Urothelium cell line (cell line): ENCODE measurements at regions not wholly inside any gene's neighbourhood (a gene's known extent, or its start where the extent isn't known, plus 50 kb on each side); places are given as distances from the start of the nearest gene placed in this dataset.
A peak's percentile ranks its signal among the peaks of the same experiment; 100 is the strongest.
"Not testable (repeated sequence)": the region's sequence is repeated elsewhere in the genome, so short reads cannot be mapped to it uniquely, and the experiment has no call there.

Experiments
- DNase-seq: peaks from one replicate; pipeline ENCODE4 v3.0.0; 2011; ENCODE audit warnings: low spot score, mixed read lengths
- FAIRE-seq: peaks from 2 replicates; lab custom pipeline; 2011; peaks lifted over from hg19 to GRCh38; lab: Jason Lieb, UNC

DNA sequence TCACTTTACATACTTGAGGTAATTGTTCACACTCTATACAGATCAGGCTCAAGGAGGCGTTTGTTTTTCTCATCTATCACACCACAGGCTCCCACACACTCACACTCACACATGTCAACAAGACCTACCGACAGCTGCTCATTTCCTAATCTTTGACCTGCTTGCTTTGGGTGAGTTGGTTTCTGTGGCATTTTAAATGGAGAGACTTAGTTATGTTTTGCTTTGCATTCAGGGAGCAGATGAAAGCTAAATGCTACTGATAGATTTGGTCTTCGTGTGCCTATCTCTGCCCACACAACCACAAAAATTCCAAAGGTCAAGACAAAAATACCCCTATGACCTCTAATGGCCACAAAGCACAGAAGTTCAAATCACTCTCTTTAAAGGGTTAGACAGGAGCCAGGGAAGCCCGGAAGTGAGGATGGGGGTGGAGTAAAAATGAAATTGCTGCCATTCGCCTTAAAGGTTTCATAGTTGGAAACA lies 203.5 kb upstream of the G2E3 start:
- peak; percentile 11 for DNase-seq
- no peak for FAIRE-seq

DNA sequence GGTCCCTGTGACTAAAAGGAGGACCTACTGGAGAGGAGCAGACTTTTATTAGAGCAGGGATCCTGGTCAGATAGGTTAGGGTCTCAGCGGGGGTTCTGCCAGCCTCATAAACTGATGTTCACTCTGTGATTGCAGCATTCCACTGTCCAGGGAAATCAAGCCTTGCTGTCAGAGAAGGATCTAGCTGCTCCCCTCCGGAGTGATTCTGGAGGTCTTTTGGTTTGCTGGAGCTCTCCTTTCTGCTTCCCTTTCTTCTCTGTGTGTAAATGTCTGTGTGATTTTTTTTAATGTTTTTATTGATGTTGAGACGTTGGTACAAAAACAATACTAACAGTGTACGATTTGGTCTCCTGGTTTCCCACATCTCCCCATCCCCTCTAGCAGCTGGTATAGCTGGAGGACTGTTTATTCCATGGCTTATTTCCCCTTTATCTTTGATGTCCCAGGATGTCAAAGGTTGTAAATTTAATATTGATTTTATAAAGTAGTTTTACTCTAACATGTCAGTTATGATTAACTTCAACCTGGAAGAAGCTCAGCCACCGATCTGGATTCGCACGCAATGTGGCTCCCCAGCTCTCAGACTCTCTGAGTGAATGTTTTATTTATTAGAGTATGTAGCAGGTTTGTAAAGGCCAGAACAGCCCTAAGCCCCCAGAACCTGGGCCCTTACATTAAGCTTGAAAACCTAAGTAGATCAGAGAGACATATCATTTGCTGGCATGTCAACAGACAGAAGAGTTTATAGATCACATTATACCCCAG lies 202.3 kb upstream of the G2E3 start:
- DNase-seq (no peak), FAIRE-seq (no peak)

DNA sequence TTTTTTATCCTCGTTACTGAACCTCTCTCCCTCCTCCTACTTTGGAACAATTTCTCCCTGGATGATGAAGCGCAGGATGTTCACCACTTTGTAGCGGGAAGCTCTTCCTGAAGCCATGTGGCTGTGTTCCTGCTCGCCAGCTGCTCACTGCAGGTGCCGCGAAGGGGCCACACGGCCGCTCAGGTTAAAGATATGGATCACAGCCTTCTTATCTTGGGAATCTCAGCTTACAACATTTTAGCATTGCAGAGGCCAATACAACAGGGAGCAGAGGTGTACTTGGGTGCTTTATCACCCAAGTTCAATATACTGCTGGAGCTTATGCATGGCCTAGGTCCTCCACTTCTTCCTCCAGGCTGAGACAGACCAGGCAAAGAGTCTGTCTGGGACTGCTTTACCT lies 201.2 kb upstream of the G2E3 start:
- FAIRE-seq = no peak

DNA sequence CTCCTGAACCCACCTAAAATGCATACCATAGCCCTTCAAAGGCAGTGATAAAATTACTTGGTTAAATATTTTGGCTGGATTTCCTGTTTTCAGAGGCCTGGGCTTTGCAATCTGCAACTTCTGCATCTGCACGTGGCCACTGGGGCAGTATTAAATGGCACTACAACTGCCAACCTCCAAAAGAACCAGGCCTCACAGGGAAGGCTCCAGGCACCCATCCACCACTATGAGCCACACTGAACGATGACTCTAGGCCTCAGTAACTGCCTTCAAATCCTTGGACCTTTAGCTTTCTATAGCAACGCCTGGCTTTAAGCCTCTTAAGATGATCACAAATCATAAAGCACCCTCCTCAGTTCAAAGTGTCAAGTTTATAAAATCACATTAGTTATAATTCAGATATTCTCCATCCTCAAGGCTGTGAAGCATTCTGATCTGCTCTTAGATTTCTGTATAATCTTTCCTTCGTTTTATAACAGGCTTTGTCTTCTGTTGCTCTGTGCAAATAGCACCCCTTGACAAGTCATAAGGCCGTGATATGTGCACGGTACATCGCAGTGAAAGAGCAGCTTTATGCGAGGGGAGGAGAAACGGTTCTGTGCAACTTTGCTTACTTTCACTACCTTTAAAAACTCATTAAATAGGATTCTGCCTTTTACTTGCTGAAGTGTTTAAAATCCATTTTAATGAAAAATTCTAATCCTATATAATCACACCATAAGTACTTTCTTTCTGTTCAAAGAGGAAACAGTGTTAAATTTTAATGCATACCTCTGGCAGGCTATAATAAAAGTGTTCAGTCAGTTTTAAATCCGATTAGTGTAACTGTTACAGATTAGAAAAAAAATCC lies 196.4 kb upstream of the G2E3 start:
- FAIRE-seq = no peak
- no peak for DNase-seq

More for the DNA sequence above, 201.2 kb upstream of the G2E3 start:
- no peak for DNase-seq

DNA sequence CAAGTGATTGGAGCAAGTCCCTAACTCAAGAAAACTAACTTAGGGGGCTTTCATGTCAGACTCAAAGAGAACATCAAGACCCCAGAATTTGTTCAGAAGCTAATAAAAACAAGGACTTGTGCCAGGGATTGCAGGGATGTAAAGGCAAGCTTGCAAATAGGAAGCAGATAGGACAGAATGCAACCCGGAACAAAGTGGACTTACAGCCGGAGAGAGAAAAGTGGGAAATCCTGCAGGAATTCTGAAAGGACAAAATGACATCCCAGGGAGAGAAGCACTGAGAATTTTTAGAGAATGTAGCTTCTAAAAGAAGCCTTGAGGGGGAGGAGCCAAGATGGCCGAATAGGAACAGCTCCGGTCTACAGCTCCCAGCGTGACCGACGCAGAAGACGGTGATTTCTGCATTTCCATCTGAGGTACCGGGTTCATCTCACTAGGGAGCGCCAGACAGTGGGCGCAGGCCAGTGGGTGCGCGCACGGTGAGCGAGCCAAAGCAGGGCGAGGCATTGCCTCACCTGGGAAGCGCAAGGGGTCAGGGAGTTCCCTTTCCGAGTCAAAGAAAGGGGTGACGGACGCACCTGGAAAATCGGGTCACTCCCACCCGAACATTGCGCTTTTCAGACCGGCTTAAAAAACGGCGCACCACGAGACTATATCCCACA lies 195.6 kb upstream of the G2E3 start:
- DNase-seq = peak; percentile 6
- FAIRE-seq = not testable (repeated sequence)

DNA sequence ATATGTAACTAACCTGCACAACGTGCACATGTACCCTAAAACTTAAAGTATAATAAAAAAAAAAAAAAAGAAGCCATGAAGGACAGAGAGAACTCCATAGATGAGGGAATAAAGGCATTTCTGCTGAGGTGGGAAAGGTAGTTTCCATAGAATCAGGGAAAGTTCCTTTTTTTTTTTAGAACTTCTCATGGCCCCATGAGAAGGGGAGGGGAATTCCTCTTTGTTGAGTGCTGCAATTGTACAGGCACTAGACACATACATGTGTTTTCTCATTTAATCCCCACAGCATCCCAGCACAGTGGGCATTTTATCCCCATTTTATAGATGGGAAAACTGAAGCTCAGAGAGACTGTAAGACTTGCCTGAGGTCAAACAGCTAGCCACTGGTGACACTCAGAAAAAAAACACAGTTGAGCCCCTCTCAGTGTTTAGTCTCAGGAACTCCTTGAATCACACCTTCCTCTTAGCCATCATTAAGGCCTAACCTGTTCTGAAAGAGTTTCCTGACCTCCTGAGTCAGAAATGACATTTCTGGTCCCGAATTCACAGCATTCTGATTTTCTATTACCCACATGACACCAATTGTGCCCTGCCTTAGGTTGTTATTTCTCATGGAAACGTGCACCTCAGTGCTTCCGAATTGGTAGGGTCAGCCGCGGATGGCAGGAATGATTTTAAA lies 189.3 kb upstream of the G2E3 start:
- FAIRE-seq = no peak
- DNase-seq = no peak

DNA sequence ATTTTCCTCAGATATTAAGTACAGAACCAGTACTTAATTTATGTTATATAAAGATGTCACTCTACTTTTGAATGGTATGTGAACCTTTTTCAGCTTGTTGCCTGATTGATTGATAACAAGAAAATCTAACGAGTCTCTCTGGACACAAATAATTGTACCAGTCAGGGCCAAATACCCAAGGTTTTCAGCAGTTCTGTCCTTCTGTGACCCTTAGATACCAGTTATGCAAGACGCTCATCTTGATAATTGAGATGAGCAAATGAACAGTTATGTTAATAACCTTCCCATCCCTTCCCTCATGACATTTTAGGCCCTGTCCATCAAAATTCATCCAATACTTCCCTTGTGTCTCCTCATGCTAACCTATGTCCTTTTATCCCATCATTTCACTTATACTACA lies 185.9 kb upstream of the G2E3 start:
- no peak for FAIRE-seq
- DNase-seq = no peak

DNA sequence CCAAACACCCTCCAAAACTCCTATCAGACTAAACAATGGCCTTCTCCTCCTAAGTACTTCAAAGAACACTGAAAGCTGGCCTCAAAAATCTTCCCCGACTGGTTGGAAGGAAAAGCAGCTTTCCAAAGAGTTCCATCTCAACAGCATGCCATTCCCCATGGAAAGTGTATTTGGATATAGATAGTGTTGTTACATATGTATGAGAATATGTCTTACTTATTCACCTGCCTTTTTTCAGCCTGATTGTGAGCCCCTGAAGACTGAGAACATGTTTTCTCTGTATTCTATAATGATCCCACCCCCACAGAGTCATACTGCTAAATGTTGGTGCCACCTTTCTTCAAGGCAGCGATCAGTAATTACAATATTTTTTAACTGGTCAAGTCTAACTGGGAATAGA lies 185.4 kb upstream of the G2E3 start:
- no peak for FAIRE-seq
- no peak for DNase-seq

DNA sequence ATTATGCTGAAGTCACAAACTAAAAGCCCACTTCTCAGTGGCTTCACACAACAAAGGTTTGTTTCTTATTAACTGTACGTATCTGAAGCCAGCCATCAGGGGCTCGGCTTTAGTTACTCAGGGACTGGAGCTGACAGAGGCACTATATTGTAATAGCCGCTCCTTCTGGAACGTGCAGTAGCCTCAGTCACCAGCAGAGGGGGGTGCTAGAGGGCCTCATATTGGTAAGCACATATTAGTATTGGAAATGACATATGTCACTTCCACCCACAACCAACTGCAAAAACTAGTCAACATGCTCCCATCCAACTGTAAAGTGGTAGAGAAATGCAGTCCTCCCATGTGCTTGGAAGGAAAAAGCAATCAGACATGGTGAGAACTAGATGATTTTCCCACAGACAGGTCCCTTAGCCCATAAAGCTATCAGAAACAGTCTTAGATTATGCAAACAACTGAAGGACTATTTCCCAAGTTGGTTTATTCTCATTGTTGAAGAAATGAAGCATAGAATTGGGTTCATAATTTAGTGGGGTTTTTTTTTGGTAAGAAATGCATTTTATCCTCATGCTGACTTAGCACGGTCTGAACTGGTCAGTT lies 183.6 kb upstream of the G2E3 start:
- FAIRE-seq = no peak

DNA sequence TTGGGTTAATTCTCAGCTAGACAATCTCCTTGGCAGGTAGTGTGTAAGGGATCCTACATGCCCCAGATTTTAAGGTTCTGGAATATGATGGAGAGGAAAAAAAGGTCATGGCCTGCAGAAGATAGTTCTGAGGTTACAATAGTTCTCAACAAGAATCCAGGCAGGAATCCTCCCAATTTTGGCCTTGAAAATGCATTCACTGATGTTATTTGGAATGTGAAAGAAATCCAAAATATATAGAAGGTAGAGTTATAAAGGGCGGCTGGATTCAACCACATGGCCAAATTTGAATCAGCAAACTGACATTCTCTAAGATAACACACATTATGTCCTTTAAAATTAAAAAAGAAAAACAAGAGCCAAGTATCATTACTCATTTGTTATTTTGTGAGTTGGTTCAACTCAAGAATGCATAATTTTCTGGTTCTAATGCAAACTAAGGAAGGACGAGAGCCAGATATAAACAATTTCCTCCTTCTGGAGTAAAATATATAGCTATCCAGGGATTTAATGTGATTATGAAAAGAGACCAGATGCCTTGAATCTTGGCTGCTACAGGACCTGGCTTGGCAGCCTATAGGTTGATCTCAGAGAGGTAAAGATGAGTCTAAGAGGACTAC lies 177.0 kb upstream of the G2E3 start:
- DNase-seq (no peak), FAIRE-seq (no peak)

More for the DNA sequence above, 183.6 kb upstream of the G2E3 start:
- peak; percentile 57 for DNase-seq

DNA sequence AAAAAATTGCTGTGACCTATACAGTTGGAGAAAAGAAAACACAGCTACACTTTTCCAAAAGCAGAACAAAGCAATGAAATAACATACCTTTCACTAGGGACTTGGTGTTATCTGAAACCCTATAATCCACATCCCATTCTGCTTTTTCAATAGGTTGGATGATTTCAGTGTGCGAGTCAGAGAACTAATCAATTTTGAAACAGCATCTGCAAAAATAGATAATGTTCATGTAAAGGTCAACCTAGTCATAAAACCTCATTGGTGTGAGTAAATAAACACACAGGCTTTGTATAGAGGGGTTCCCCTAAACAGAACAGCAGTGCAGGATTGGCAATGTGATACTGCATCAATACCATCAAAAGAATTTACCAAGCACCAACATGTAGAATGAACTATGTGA lies 173.0 kb upstream of the G2E3 start:
- FAIRE-seq (no peak), DNase-seq (no peak)

DNA sequence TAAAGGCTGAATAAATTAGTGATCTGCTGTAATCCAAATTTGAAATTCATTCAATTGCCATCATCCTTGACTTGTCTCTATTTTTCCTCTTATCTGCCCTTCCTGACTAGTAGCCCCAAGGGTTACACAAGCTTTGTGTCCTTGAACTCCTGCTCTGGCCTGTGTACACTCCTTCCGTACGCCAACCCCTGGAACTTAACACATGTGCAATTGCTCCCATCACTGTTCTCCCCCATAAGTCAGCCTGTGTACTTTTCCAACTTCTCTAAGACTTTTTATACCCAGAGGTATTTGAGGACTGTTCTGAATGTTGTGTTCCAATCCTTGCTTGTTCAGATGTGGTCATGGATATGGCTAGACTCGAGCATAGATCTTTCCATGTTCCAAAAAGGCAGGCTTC lies 171.1 kb upstream of the G2E3 start:
- no peak for FAIRE-seq

DNA sequence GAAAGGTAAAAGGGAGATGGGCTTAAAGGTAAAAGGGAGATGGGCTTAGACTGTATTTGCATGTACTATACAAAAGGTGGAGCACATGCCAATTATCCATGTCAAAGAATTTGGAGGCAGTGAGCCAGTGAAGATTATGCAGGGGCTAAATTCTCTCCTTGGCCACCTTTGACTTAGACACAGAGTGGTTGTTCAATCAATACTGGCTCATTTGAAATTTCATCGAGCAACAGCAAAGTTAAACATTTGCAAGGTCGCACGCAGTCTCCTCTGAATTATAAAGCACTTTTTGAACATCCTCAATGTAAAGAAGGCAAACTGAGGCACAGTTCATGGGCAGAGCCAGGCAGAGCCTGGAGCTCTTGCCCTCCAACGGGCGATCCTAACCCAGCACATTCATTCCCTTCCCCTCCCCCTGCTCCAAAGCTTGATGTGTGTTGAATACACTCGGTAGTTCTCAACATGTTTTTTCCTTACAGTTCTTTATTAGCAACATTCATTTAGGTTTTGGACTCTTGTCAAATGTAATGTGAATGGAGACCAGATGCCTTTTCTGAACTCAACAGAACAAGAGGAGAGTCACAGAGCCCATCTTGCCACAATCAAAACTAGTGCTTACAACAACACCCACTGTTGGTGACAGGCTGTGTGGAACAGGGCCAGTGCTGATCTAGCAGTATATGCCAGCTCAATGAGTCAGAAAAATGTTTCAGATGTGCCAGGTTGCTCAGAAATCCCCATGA lies 169.7 kb upstream of the G2E3 start:
- FAIRE-seq (peak; percentile 5), DNase-seq (peak; percentile 44)

More for the DNA sequence above, 171.1 kb upstream of the G2E3 start:
- no peak for DNase-seq

DNA sequence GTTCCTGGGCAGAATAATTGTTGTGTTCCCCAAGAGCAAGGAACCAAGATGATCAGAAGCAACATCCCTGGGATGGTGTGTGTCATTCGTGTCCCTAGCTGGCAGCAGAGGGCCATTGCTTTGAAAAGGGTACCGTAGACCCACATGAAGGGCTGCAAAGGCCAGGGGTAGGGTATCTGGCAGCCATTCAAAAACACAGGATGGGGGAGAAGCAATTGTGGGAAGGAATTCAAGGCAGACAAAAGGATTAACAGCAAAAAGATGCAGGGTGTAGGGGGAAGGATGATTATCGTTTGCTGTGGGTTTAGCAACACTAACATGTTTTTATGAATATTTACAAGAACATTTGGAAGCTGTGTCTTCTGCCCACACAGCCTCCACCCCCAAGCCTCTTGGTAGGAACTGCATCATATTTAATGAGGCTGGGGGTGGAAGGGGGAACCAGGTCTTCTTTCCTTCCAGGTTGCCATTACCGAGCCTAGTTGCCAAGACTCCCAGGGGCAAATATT lies 169.0 kb upstream of the G2E3 start:
- DNase-seq (no peak), FAIRE-seq (no peak)

DNA sequence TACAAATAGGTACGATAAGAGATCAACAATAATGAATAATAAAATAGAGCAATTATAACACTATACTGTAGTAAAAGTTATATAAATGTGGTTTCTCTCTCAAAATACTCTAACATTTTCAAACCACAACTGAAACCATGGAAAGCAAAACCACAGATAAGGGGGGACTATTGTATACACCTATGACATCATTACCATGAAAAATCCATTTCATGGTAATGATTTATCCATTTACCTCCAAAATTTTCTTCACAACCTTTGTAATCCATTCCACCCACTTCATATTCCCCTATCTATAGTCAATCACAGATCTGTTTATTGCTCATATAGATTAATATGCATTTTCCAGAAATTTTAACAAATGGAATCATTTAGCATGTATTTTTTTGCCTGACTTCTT lies 163.9 kb upstream of the G2E3 start:
- FAIRE-seq = no peak
- no peak for DNase-seq

DNA sequence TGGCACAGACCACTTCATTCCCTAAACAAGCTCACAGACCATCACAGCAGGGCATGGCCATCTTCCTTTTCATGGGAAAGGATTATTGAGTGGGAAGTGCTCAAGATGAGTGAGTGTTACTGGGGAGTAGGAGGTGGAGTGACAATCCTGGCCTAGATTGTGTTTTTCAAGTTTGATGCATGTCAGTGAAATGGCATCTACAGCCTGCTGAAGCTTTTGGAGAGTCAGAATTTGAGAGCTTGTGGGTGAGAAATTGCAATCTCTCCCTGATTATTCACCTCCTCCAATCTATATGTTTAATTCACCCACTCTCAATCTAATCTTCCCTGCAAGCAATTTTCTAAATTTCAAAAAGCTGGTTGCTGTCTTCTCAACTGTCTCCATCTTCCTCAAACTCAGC lies 156.1 kb upstream of the G2E3 start:
- DNase-seq (no peak), FAIRE-seq (no peak)

DNA sequence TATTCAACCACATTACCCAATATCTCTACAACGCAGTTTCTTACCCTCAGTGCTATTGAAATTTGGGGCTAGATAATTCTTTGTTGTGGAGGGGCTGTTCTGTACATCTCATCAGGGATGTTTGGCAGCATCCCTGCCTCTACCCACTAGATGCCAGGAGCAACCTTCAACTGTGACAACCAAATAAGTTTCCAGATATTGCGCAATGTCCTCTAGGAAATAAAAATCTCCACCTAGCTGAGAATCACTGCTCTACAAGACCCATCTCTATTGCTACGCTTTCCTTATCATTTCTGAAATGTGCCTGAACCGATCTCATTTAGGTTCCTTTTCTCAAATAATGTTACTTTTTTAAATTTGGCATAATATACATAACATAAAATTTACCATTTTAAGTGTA lies 155.2 kb upstream of the G2E3 start:
- FAIRE-seq = no peak
- no peak for DNase-seq

DNA sequence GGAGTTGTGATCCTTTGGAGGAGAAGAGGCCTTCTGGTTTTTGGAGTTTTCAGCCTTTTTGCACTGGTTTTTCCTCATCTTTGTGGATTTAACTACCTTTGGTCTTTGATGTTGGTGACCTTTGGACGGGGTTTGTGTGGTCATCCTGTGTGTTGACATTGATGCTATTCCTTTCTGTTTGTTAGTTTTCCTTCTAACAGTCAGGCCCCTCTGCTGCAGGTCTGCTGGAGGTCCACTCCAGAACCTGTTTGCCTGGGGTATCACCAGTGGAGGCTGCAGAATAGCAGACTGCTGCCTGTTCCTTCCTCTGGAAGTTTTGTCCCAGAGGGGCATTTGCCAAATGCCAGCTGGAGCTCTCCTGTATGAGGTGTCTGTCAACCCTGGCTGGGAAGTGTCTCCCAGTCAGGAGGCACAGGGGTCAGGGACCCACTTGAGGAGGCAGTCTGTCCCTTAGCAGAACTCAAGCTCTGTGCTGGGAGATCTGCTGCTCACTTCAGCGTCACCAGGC lies 149.4 kb upstream of the G2E3 start:
- DNase-seq, FAIRE-seq: not testable (repeated sequence)

DNA sequence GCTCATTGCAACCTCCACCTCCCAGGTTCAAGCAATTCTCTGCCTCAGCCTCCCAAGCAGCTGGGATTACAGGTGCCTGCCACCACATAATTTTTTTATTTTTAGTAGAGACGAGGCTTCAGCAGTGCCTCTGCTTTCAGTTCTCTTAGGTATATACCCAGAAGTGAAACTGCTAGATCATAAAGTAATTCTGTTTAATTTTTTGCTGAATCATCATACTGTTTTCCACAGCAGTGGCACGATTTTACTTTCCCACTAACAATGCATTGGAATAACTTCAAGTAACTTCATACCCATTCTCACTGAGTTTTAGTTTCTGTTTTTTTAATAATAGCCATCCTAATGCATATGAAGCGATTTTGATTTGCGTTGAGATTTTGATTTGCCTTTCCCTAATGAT lies 148.0 kb upstream of the G2E3 start:
- FAIRE-seq = no peak
- DNase-seq = no peak
